ENCODE measurements at regions not wholly inside any gene's neighbourhood (a gene's known extent, or its start where the extent isn't known, plus 50 kb on each side); places are given as distances from the start of the nearest gene placed in this dataset.

- Histone ChIP-seq H4K20me1 (ENCODE audit: insufficient read depth, low read length) (no peaks in the 10 kb centered on the region), H3K9me3 (ENCODE audit: low read length) (0 out of 2 replicates have a peak, but pooled peaks cover 4% of the 10 kb centered on the region), H3K4me3 (replicated peaks in 1 of 3; ENCODE audit: insufficient read depth in 1 of 3, low read depth in 2 of 3, low read length in 3 of 3) (no peak overlapping the region), H3K36me3 (replicated peaks in 1 of 2; ENCODE audit: control insufficient read depth in 1 of 2, insufficient read depth in 2 of 2, low read length in 2 of 2) (no peaks in the 10 kb centered on the region), H3K4me2 (ENCODE audit: low read depth, low read length) (no peak overlapping the region), H3K4me1 (ENCODE audit: insufficient read depth, low read length) (no peaks in the 10 kb centered on the region), H3K27ac (ENCODE audit: extremely low read length, insufficient read depth, low read length) (no peak overlapping the region), H2AFZ (ENCODE audit: low read length) (no peak overlapping the region), H3K9ac (ENCODE audit: insufficient read depth, low read depth, low read length) (no peak overlapping the region), H3K79me2 (ENCODE audit: insufficient read depth, low read length) (no peaks in the 10 kb centered on the region), H3K27me3 (ENCODE audit: control insufficient read depth in 1 of 2, insufficient read depth in 2 of 2, low read length in 2 of 2) (no peaks in the 10 kb centered on the region)
- intact Hi-C loops (cut with micrococcal nuclease; ENCODE audit: unreplicated experiment): no loop called here
- no peak for ATAC-seq
- in situ Hi-C loops (cut with HindIII; ENCODE audit: extremely low pct_ligation_motif_present, low pct_unique_long_range_greater_than_20kb): no loop called here
- TF ChIP-seq PTBP1 (IDR thresholded peaks at IDR 0.05; ENCODE audit: low read depth, low read length, poor library complexity, severe bottlenecking): no peak
- TF ChIP-seq U2AF1 (optimal IDR thresholded peaks at IDR 0.05; ENCODE audit: low read depth, low read length): no peak
- no peak for TF ChIP-seq ZFP36L1 (CRISPR knock-in tag; IDR thresholded peaks at IDR 0.05)
- no peak for TF ChIP-seq E2F5 (CRISPR knock-in tag; conservative IDR thresholded peaks at IDR 0.05)
- no peak for TF ChIP-seq SRSF4 (IDR thresholded peaks at IDR 0.05; ENCODE audit: low read depth, low read length, poor library complexity, severe bottlenecking)
- FAIRE-seq: no peak
- ChIA-PET CTCF (ENCODE audit: low intra/inter-chr PET ratio, low total read pairs) (no interaction called here), POLR2A (no interaction called here)
- WGBS (ENCODE audit: low lambda C conversion rate): 0% methylated on average over 1 of the region's 2 CpGs
- no peak for DNase-seq (ENCODE audit: low spot score)
- no TSS peak for BruUV-seq (replicated peaks)
Measured at GRCh38 chr4:60315586-60315985, 884.5 kb upstream of the ADGRL3 start.

GRCh38 chr4:60326735-60327134 lies 873.4 kb upstream of the ADGRL3 start:
- Histone ChIP-seq H3K4me2 (ENCODE audit: low read depth, low read length) (no peak overlapping the region), H3K36me3 (replicated peaks in 1 of 2; ENCODE audit: control insufficient read depth in 1 of 2, insufficient read depth in 2 of 2, low read length in 2 of 2) (no peaks in the 10 kb centered on the region), H3K4me1 (ENCODE audit: insufficient read depth, low read length) (no peaks in the 10 kb centered on the region), H3K9ac (ENCODE audit: insufficient read depth, low read depth, low read length) (no peak overlapping the region), H3K27me3 (ENCODE audit: control insufficient read depth in 1 of 2, insufficient read depth in 2 of 2, low read length in 2 of 2) (no peaks in the 10 kb centered on the region), H3K4me3 (replicated peaks in 1 of 3; ENCODE audit: insufficient read depth in 1 of 3, low read depth in 2 of 3, low read length in 3 of 3) (no peak overlapping the region), H2AFZ (ENCODE audit: low read length) (no peak overlapping the region), H3K79me2 (ENCODE audit: insufficient read depth, low read length) (no peaks in the 10 kb centered on the region), H3K27ac (ENCODE audit: extremely low read length, insufficient read depth, low read length) (no peak overlapping the region), H4K20me1 (ENCODE audit: insufficient read depth, low read length) (no peaks in the 10 kb centered on the region), H3K9me3 (ENCODE audit: low read length) (no peaks in the 10 kb centered on the region)
- 0% methylated on average over 3 of the region's 3 CpGs for WGBS (ENCODE audit: low lambda C conversion rate)
- ATAC-seq (no peak), DNase-seq (ENCODE audit: low spot score) (no peak), FAIRE-seq (no peak)
- BruUV-seq (replicated peaks): no TSS peak
- in situ Hi-C loops (cut with HindIII; ENCODE audit: extremely low pct_ligation_motif_present, low pct_unique_long_range_greater_than_20kb) (no loop called here), intact Hi-C loops (cut with micrococcal nuclease; ENCODE audit: unreplicated experiment) (no loop called here)
- ChIA-PET POLR2A (no interaction called here), CTCF (ENCODE audit: low intra/inter-chr PET ratio, low total read pairs) (no interaction called here)
- no peak for TF ChIP-seq ZXDC (CRISPR knock-in tag; IDR thresholded peaks at IDR 0.05)
- TF ChIP-seq CENPX (CRISPR knock-in tag; IDR thresholded peaks at IDR 0.05): no peak
- TF ChIP-seq ZFX (CRISPR knock-in tag; IDR thresholded peaks at IDR 0.05; ENCODE audit: low read depth): no peak
- TF ChIP-seq ZNF777 (CRISPR knock-in tag; IDR thresholded peaks at IDR 0.05): no peak
